Retinal pigment epithelial cell (primary cell): ENCODE measurements at regions not wholly inside any gene's neighbourhood (a gene's known extent, or its start where the extent isn't known, plus 50 kb on each side); places are given as distances from the start of the nearest gene placed in this dataset.

ENCODE experiments used
- DNase-seq: peaks from one replicate; pipeline ENCODE4 v3.0.0-alpha.2; 2010; ENCODE audit warnings: low read depth
- H3K4me3 ChIP-seq: 2 replicates; pipeline ENCODE4 v1.5.1; 2011; ENCODE audit warnings: mild to moderate bottlenecking, low read length, control low read depth, moderate library complexity
- CTCF ChIP-seq: conservative IDR thresholded peaks from 2 replicates; pipeline ENCODE4 v1.5.1; 2011; ENCODE audit warnings: low read depth, low read length, control low read depth, inconsistent platforms

- peak; percentile 66 for TF ChIP-seq CTCF
- DNase-seq = no peak
- H3K4me3 ChIP-seq = no peak overlapping the region
Measured at GRCh38 chr5:93894601-93895354, 153.4 kb upstream of the POU5F2 start.

DNA sequence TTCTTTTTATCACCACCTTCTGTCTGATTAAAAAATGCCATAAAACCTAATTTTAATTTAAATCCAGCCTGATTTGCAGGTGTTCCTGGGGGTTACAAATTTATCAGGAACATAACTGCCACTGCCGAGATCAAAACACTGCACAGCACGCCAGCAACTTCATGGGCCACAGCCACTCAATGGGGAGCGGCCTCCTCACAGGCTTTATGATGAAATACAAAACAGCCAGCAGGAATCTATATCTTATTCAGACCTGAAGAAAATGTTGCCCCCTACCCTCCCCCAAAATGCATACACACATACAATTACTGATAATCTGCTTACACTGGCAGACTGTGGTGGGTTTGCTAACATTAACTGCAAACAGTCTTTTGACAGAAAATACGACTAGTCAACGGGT, 151.7 kb upstream of the POU5F2 start:
- no peak for DNase-seq
- no peak for TF ChIP-seq CTCF
- no peak overlapping the region for H3K4me3 ChIP-seq

DNA sequence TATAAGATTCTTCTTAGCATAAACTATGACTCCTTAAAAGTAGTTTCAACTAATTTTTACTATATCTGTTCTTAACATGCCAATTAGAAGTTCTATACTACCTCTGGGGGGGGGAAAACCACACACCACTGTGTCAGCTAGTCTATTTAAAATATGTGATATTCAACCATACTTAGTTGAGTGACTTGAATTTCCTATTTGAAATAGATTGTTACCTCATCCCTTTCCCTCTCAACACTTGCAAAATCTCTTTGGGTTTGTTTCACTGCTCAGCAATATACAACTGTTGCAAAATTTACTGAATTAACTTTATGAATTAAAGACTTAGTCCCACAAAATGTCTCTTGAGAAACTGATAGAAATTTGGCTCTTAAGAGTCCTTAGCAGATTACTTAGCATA, 151.1 kb upstream of the POU5F2 start:
- no peak for TF ChIP-seq CTCF
- DNase-seq = no peak
- no peak overlapping the region for H3K4me3 ChIP-seq

GRCh38 chr5:93891491-93892480, 150.4 kb upstream of the POU5F2 start:
- no peak overlapping the region for H3K4me3 ChIP-seq
- DNase-seq = no peak
- no peak for TF ChIP-seq CTCF

DNA sequence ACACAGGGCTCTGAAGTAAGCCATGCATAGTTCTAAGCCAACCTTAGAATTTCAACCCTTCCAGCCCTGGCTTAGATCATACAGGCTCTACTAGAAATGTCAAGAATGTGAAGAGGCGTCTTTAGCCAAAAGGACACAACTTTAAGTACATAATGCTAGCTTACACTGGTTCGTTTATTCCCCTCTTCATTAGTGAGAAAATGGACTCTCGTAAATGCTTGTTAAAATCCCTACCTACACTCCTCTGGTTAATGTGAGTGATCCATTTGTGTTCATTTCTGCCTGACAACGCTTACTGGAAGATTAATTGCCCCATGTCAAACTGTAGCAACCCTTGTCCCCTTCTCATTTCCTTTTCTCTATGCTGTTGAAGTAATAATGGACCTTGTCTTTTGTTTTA, 149.3 kb upstream of the POU5F2 start:
- H3K4me3 ChIP-seq = no peak overlapping the region
- peak; percentile 30 for DNase-seq
- no peak for TF ChIP-seq CTCF

- no peak for TF ChIP-seq CTCF
- H3K4me3 ChIP-seq = no peak overlapping the region
- DNase-seq = no peak
Measured at GRCh38 chr5:93887678-93888077, 146.3 kb upstream of the POU5F2 start.
